Endodermal cell (in vitro differentiated cells): ENCODE measurements at regions not wholly inside any gene's neighbourhood (a gene's known extent, or its start where the extent isn't known, plus 50 kb on each side); places are given as distances from the start of the nearest gene placed in this dataset.
A peak's percentile ranks its signal among the peaks of the same experiment; 100 is the strongest.

ENCODE experiments used
- DNase-seq: peaks from one replicate; pipeline ENCODE4 v3.0.0-alpha.2; 2017
- H3K27ac ChIP-seq: 2 replicates; pipeline ENCODE4 v1.5.1; 2013; ENCODE audit warnings: mild to moderate bottlenecking, low read depth, low read length, moderate library complexity
- H3K27me3 ChIP-seq: 2 replicates; pipeline ENCODE4 v1.6.1; 2013; ENCODE audit warnings: mild to moderate bottlenecking, low read length, moderate library complexity; ENCODE audit not compliant: insufficient read depth, control insufficient read depth, poor library complexity, severe bottlenecking
- H3K36me3 ChIP-seq: 2 replicates; pipeline ENCODE4 v1.7.0; 2013; ENCODE audit warnings: mild to moderate bottlenecking, low read length, moderate library complexity; ENCODE audit not compliant: control insufficient read depth, insufficient read depth
- H3K4me1 ChIP-seq: one replicate; pipeline ENCODE4 v1.7.0; 2013; ENCODE audit warnings: low read length; ENCODE audit not compliant: control insufficient read depth, insufficient read depth
- H3K4me3 ChIP-seq: 2 replicates; pipeline ENCODE4 v1.5.1; 2013; ENCODE audit warnings: mild to moderate bottlenecking, low read length, moderate library complexity
- H3K9ac ChIP-seq: 2 replicates; pipeline ENCODE4 v1.6.1; 2013; ENCODE audit warnings: mild to moderate bottlenecking, low read length, moderate library complexity; ENCODE audit not compliant: poor library complexity, severe bottlenecking; ENCODE audit errors: extremely low read depth
- H3K9me3 ChIP-seq: 2 replicates; pipeline ENCODE4 v1.6.1; 2013; ENCODE audit warnings: mild to moderate bottlenecking, low read length, moderate library complexity; ENCODE audit not compliant: control insufficient read depth
- H3K27ac Mint-ChIP-seq: 2 replicates; pipeline ENCODE4 v1.8.0; 2020; ENCODE audit warnings: mixed read lengths
- H3K27me3 Mint-ChIP-seq: 2 replicates; pipeline ENCODE4 v1.8.0; 2021; ENCODE audit warnings: mild to moderate bottlenecking, mixed read lengths; ENCODE audit not compliant: insufficient read depth
- H3K36me3 Mint-ChIP-seq: 2 replicates; pipeline ENCODE4 v1.8.0; 2020; ENCODE audit warnings: low read depth, mixed read lengths
- H3K4me1 Mint-ChIP-seq: 2 replicates; pipeline ENCODE4 v1.8.0; 2020; ENCODE audit warnings: mixed read lengths
- H3K4me3 Mint-ChIP-seq: 2 replicates; pipeline ENCODE4 v1.8.0; 2020; ENCODE audit warnings: mild to moderate bottlenecking, moderate library complexity, mixed read lengths
- H3K9me3 Mint-ChIP-seq: 2 replicates; pipeline ENCODE4 v1.8.0; 2020; ENCODE audit warnings: mild to moderate bottlenecking, mixed read lengths
- WGBS, 2 experiments: methylation state at CpG; one replicate each; pipeline versions ENCODE4 v1.1.5 to v1.1.7; 2013; ENCODE audit warnings: missing lambda C conversion rate in 2 of 2, mixed read lengths in 1 of 2; ENCODE audit not compliant: insufficient coverage in 1 of 2, insufficient read length in 1 of 2; 5-methylcytosine and 5-hydroxymethylcytosine counted together
- TF ChIP-seq, protein P1 (sequence below): fragments of 200-600 bp; sonication (generic); conservative IDR thresholded peaks from 2 replicates; pipeline ENCODE4 v1.5.0; 2021; ENCODE audit warnings: antibody characterized with exemption, mild to moderate bottlenecking

- H3K36me3 ChIP-seq = no peaks in the 10 kb centered on the region
- H3K27ac ChIP-seq = no peak overlapping the region
- H3K36me3 Mint-ChIP-seq = no peaks in the 10 kb centered on the region
- H3K9ac ChIP-seq = no peak overlapping the region
- no peak overlapping the region for H3K4me3 Mint-ChIP-seq
- TF ChIP-seq, protein P1, sequence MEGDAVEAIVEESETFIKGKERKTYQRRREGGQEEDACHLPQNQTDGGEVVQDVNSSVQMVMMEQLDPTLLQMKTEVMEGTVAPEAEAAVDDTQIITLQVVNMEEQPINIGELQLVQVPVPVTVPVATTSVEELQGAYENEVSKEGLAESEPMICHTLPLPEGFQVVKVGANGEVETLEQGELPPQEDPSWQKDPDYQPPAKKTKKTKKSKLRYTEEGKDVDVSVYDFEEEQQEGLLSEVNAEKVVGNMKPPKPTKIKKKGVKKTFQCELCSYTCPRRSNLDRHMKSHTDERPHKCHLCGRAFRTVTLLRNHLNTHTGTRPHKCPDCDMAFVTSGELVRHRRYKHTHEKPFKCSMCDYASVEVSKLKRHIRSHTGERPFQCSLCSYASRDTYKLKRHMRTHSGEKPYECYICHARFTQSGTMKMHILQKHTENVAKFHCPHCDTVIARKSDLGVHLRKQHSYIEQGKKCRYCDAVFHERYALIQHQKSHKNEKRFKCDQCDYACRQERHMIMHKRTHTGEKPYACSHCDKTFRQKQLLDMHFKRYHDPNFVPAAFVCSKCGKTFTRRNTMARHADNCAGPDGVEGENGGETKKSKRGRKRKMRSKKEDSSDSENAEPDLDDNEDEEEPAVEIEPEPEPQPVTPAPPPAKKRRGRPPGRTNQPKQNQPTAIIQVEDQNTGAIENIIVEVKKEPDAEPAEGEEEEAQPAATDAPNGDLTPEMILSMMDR = no peak
- no peak overlapping the region for H3K27ac Mint-ChIP-seq
- 86 to 97% methylated on average over 5 to 8 of the region's 8 CpGs for WGBS, 2 experiments
- no peaks in the 10 kb centered on the region for H3K9me3 Mint-ChIP-seq
- no peaks in the 10 kb centered on the region for H3K9me3 ChIP-seq
- H3K4me1 Mint-ChIP-seq = peaks cover 74% of the 10 kb centered on the region
- no peaks in the 10 kb centered on the region for H3K27me3 Mint-ChIP-seq
- DNase-seq = peak; percentile 59
- peaks cover 19% of the 10 kb centered on the region for H3K4me1 ChIP-seq
- no peaks in the 10 kb centered on the region for H3K27me3 ChIP-seq
- no peak overlapping the region for H3K4me3 ChIP-seq
Measured at GRCh38 chr3:193815246-193816027, 222.4 kb downstream of the OPA1 start.

- no peak overlapping the region for H3K27ac ChIP-seq
- H3K27ac Mint-ChIP-seq = no peak overlapping the region
Measured at GRCh38 chr3:193816028-193816395, 223.0 kb downstream of the OPA1 start.

DNA sequence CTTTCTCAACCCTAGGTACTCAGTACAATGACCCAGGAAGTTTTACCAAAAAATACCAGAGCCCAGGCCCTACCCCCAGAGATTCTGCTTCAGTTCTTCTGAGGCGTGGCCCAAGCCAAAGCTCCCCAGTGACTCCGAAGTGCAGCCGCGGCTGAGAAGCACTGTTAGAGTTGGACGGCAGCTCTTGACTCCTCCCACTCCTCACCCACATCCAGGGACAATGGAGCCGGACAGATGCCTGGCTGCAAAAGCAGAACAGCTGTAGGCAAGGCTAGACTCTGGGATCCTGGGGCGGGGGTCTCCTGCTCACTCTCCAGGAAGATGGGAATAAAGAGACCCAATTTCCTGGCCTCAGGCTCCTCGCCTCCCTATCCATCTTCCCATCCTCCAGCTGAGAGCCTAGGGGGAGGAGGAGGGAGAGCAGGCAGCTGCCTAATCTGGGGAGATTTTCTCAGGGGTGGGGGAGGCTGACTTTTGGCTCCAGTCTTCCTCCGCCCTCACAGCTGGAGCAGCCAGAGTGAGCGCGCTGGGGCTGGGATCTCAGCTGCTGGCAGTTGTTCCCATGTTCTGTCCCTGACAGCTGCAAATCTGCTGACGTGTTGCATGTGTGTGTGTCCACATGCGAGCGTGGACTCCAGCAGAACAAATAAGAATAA lies 223.8 kb downstream of the OPA1 start:
- H3K27ac ChIP-seq = peak overlapping the region; percentile 50
- Mint-ChIP-seq H3K4me3 (peak overlapping the region; percentile 6), H3K36me3 (no peaks in the 10 kb centered on the region), H3K27ac (peak overlapping the region; percentile 57), H3K9me3 (no peaks in the 10 kb centered on the region), H3K4me1 (peaks cover 62% of the 10 kb centered on the region), H3K27me3 (no peaks in the 10 kb centered on the region)
- H3K36me3 ChIP-seq = no peaks in the 10 kb centered on the region
- no peak overlapping the region for H3K9ac ChIP-seq
- TF ChIP-seq, protein P1 = no peak
- peaks cover 19% of the 10 kb centered on the region for H3K4me1 ChIP-seq
- 25 to 39% methylated on average over 6 to 13 of the region's 14 CpGs for WGBS, 2 experiments
- no peaks in the 10 kb centered on the region for H3K27me3 ChIP-seq
- no peaks in the 10 kb centered on the region for H3K9me3 ChIP-seq
- DNase-seq = peak; percentile 93
- H3K4me3 ChIP-seq = peak overlapping the region; percentile 45

More at GRCh38 chr3:193816028-193816395, 223.0 kb downstream of the OPA1 start:
- WGBS, 2 experiments = 86 to 89% methylated on average over 9 to 10 of the region's 10 CpGs
- H3K36me3 ChIP-seq = no peaks in the 10 kb centered on the region
- H3K9ac ChIP-seq = no peak overlapping the region
- Mint-ChIP-seq H3K4me1 (peaks cover 68% of the 10 kb centered on the region), H3K4me3 (no peak overlapping the region), H3K36me3 (no peaks in the 10 kb centered on the region), H3K27me3 (no peaks in the 10 kb centered on the region), H3K9me3 (no peaks in the 10 kb centered on the region)
- H3K27me3 ChIP-seq = no peaks in the 10 kb centered on the region
- no peak for DNase-seq
- no peak overlapping the region for H3K4me3 ChIP-seq
- peaks cover 19% of the 10 kb centered on the region for H3K4me1 ChIP-seq
- TF ChIP-seq, protein P1 = no peak
- H3K9me3 ChIP-seq = no peaks in the 10 kb centered on the region
